ENCODE measurements at regions not wholly inside any gene's neighbourhood (a gene's known extent, or its start where the extent isn't known, plus 50 kb on each side); places are given as distances from the start of the nearest gene placed in this dataset.

- no peaks in the 10 kb centered on the region for H3K27me3 ChIP-seq (ENCODE audit: control insufficient read depth, insufficient read depth, low read length)
- H3K4me3 ChIP-seq (ENCODE audit: insufficient read depth, low read depth, low read length): no peak overlapping the region
Observed at GRCh38 chr20:43263226-43263625, 73.5 kb upstream of the PTPRT start.

GRCh38 chr20:43262341-43262740 is 72.6 kb upstream of the PTPRT start:
- Histone ChIP-seq H3K4me3 (ENCODE audit: insufficient read depth, low read depth, low read length) (no peak overlapping the region), H3K36me3 (replicated peaks; ENCODE audit: control insufficient read depth, insufficient read depth, low read length) (no peaks in the 10 kb centered on the region), H3K27me3 (ENCODE audit: control insufficient read depth, insufficient read depth, low read length) (no peaks in the 10 kb centered on the region)
- DNase-seq: no peak

More at GRCh38 chr20:43263226-43263625, 73.5 kb upstream of the PTPRT start:
- DNase-seq: no peak
- no peaks in the 10 kb centered on the region for H3K36me3 ChIP-seq (replicated peaks; ENCODE audit: control insufficient read depth, insufficient read depth, low read length)

GRCh38 chr20:43255877-43256276 is 66.2 kb upstream of the PTPRT start:
- H3K4me3 ChIP-seq (ENCODE audit: insufficient read depth, low read depth, low read length): no peak overlapping the region
- no peaks in the 10 kb centered on the region for H3K27me3 ChIP-seq (ENCODE audit: control insufficient read depth, insufficient read depth, low read length)
- DNase-seq: no peak
- no peaks in the 10 kb centered on the region for H3K36me3 ChIP-seq (replicated peaks; ENCODE audit: control insufficient read depth, insufficient read depth, low read length)

GRCh38 chr20:43252761-43253160 is 63.1 kb upstream of the PTPRT start:
- Histone ChIP-seq H3K4me3 (ENCODE audit: insufficient read depth, low read depth, low read length) (no peak overlapping the region), H3K36me3 (replicated peaks; ENCODE audit: control insufficient read depth, insufficient read depth, low read length) (no peaks in the 10 kb centered on the region), H3K27me3 (ENCODE audit: control insufficient read depth, insufficient read depth, low read length) (no peaks in the 10 kb centered on the region)
- no peak for DNase-seq

GRCh38 chr20:43248341-43248740 is 58.6 kb upstream of the PTPRT start:
- Histone ChIP-seq H3K27me3 (ENCODE audit: control insufficient read depth, insufficient read depth, low read length) (no peaks in the 10 kb centered on the region), H3K4me3 (ENCODE audit: insufficient read depth, low read depth, low read length) (no peak overlapping the region), H3K36me3 (replicated peaks; ENCODE audit: control insufficient read depth, insufficient read depth, low read length) (no peaks in the 10 kb centered on the region)
- DNase-seq: no peak

GRCh38 chr20:43247361-43247760 is 57.7 kb upstream of the PTPRT start:
- Histone ChIP-seq H3K27me3 (ENCODE audit: control insufficient read depth, insufficient read depth, low read length) (no peaks in the 10 kb centered on the region), H3K36me3 (replicated peaks; ENCODE audit: control insufficient read depth, insufficient read depth, low read length) (no peaks in the 10 kb centered on the region), H3K4me3 (ENCODE audit: insufficient read depth, low read depth, low read length) (no peak overlapping the region)
- no peak for DNase-seq

- Histone ChIP-seq H3K4me3 (ENCODE audit: insufficient read depth, low read depth, low read length) (no peak overlapping the region), H3K36me3 (replicated peaks; ENCODE audit: control insufficient read depth, insufficient read depth, low read length) (no peaks in the 10 kb centered on the region), H3K27me3 (ENCODE audit: control insufficient read depth, insufficient read depth, low read length) (no peaks in the 10 kb centered on the region)
- no peak for DNase-seq
Observed at GRCh38 chr20:43244647-43245046, 54.9 kb upstream of the PTPRT start.

- Histone ChIP-seq H3K27me3 (ENCODE audit: control insufficient read depth, insufficient read depth, low read length) (no peaks in the 10 kb centered on the region), H3K36me3 (replicated peaks; ENCODE audit: control insufficient read depth, insufficient read depth, low read length) (no peaks in the 10 kb centered on the region), H3K4me3 (ENCODE audit: insufficient read depth, low read depth, low read length) (no peak overlapping the region)
- DNase-seq: peak; percentile 65
Observed at GRCh38 chr20:43243672-43244269, 54.1 kb upstream of the PTPRT start.

- Histone ChIP-seq H3K27me3 (ENCODE audit: control insufficient read depth, insufficient read depth, low read length) (no peaks in the 10 kb centered on the region; the same call in 1 of the 2 replicates), H3K36me3 (replicated peaks; ENCODE audit: control insufficient read depth, insufficient read depth, low read length) (no peaks in the 10 kb centered on the region), H3K4me3 (ENCODE audit: insufficient read depth, low read depth, low read length) (no peak overlapping the region)
- DNase-seq: no peak
Observed at GRCh38 chr20:43241057-43241702, 51.5 kb upstream of the PTPRT start.
